K562 (cell line): ENCODE measurements at regions not wholly inside any gene's neighbourhood (a gene's known extent, or its start where the extent isn't known, plus 50 kb on each side); places are given as distances from the start of the nearest gene placed in this dataset.

ENCODE experiments used
- ATAC-seq: fragments of 200-7000 bp; cut with Tn5 transposase; 3 replicates; pipeline ENCODE4 v1.9.1; 2020; ENCODE audit warnings: moderate library complexity
- BruUV-seq: library from RNA; stranded (reverse); fragments of 400-500 nt; replicated peaks from 2 replicates; lab custom pipeline; 2021; lab: Mats Ljungman, UMichigan
- CTCF ChIA-PET: fragments of 300-600 bp; formaldehyde crosslinking; extraction: SDS; loops from one replicate; lab custom pipeline; 2021; ENCODE audit warnings: low intra/inter-chr PET ratio; lab: Yijun Ruan, JAX
- POLR2A ChIA-PET: fragments of 300-600, 350-650 bp; sonication (Branson Sonifier 250); formaldehyde crosslinking; extraction: SDS; loops from one replicate; lab custom pipeline; 2021; ENCODE audit warnings: antibody characterized with exemption, inconsistent platforms; lab: Yijun Ruan, JAX
- DNase-seq, 4 experiments: peaks; one replicate each; pipeline versions ENCODE4 v3.0.0 to v3.0.0-alpha.2; 2011 to 2018; ENCODE audit warnings: low spot score in 3 of 4, mixed read lengths in 3 of 4; ENCODE audit errors: extremely low read depth in 1 of 4
- FAIRE-seq: peaks from 2 replicates; lab custom pipeline; 2011; peaks lifted over from hg19 to GRCh38; lab: Jason Lieb, UNC
- H2AFZ ChIP-seq: 2 replicates; pipeline ENCODE4 v1.6.0; 2011; ENCODE audit warnings: low read depth, low read length, control low read depth, inconsistent platforms
- H3K27ac ChIP-seq: fragments of 200-600 bp; 3 replicates; pipeline ENCODE4 v1.8.0; 2011; ENCODE audit warnings: low read depth, mild to moderate bottlenecking, control low read depth, inconsistent platforms, low read length, moderate library complexity, mixed read lengths; ENCODE audit errors: extremely low read depth
- H3K27me3 ChIP-seq, 2 experiments: fragments of 300-600 bp in 1 of 2; 2 replicates in 1 of 2; 3 replicates in 1 of 2; pipeline versions ENCODE4 v1.6.0 to v1.8.0; 2011; ENCODE audit warnings: inconsistent platforms in 2 of 2, low read length in 2 of 2, mild to moderate bottlenecking in 1 of 2, mixed read lengths in 1 of 2, moderate library complexity in 1 of 2; ENCODE audit not compliant: control insufficient read depth in 2 of 2, insufficient read depth in 2 of 2
- H3K36me3 ChIP-seq: fragments of 300-600 bp; 3 replicates; pipeline ENCODE4 v1.8.0; 2011; ENCODE audit warnings: mild to moderate bottlenecking, low read length, inconsistent platforms; ENCODE audit not compliant: control insufficient read depth, insufficient read depth
- H3K4me1 ChIP-seq, 2 experiments: fragments of 200-600 bp in 1 of 2; replicated peaks in 1 of 2; 2 replicates in 1 of 2; 3 replicates in 1 of 2; pipeline versions ENCODE4 v1.5.1 to v1.8.0; 2011; ENCODE audit warnings: inconsistent platforms in 2 of 2, low read length in 2 of 2, mild to moderate bottlenecking in 1 of 2, mixed read lengths in 1 of 2, moderate library complexity in 1 of 2; ENCODE audit not compliant: control insufficient read depth in 2 of 2, insufficient read depth in 2 of 2
- H3K4me2 ChIP-seq: 2 replicates; pipeline ENCODE4 v1.6.1; 2011; ENCODE audit warnings: low read length, control low read depth, inconsistent platforms, mixed read lengths; ENCODE audit not compliant: insufficient read depth
- H3K4me3 ChIP-seq: fragments of 200-600 bp; sonication (generic), shearing (Covaris generic); 2 replicates; pipeline ENCODE4 v1.5.1; 2016; ENCODE audit warnings: control low read depth, inconsistent platforms
- H3K79me2 ChIP-seq: fragments of 200-600 bp; 3 replicates; pipeline ENCODE4 v1.8.0; 2011; ENCODE audit warnings: low read length, inconsistent platforms; ENCODE audit not compliant: control insufficient read depth, insufficient read depth
- H3K9ac ChIP-seq, 2 experiments: 2 replicates each; pipeline versions ENCODE4 v1.6.0 to v1.6.1; 2011; ENCODE audit warnings: low read depth in 2 of 2, low read length in 2 of 2, control low read depth in 1 of 2, inconsistent platforms in 1 of 2, mild to moderate bottlenecking in 1 of 2, mixed read lengths in 1 of 2; ENCODE audit not compliant: insufficient read depth in 1 of 2
- H3K9me1 ChIP-seq: one replicate; pipeline ENCODE4 v1.6.0; 2011; ENCODE audit warnings: inconsistent platforms, mild to moderate bottlenecking, low read length, moderate library complexity; ENCODE audit not compliant: control insufficient read depth, insufficient read depth
- H3K9me3 ChIP-seq: replicated peaks from 2 replicates; pipeline ENCODE4 v1.5.1; 2011; ENCODE audit warnings: low read depth, low read length, inconsistent platforms; ENCODE audit not compliant: control insufficient read depth, insufficient read depth
- H4K20me1 ChIP-seq: replicated peaks from 2 replicates; pipeline ENCODE4 v1.6.1; 2011; ENCODE audit warnings: low read length, inconsistent platforms, mixed read lengths; ENCODE audit not compliant: control insufficient read depth, insufficient read depth
- MAFG ChIP-seq: fragments of 450-650 bp; conservative IDR thresholded peaks from 2 replicates; pipeline ENCODE4 v1.6.1; 2016; ENCODE audit warnings: missing genetic modification characterization, missing compliant biosample characterization
- ZNF165 ChIP-seq: fragments of 250-450 bp; sonication (Bioruptor Pico); IDR thresholded peaks from 2 replicates; pipeline ENCODE4 v1.4.0; 2020; ENCODE audit warnings: borderline replicate concordance
- ZNF197 ChIP-seq: fragments of 200-800 bp; sonication (Bioruptor generic); IDR thresholded peaks from 2 replicates; pipeline ENCODE4 v1.6.1; 2016; ENCODE audit warnings: low read depth, missing genetic modification characterization, missing compliant biosample characterization
- WGBS: fragments of 100-300 bp; shearing (Covaris generic); methylation state at CpG from one replicate; pipeline ENCODE4 v1.1.6; 2016; ENCODE audit warnings: low coverage, mixed read lengths; ENCODE audit not compliant: insufficient coverage; ENCODE audit errors: missing lambda C conversion rate; 5-methylcytosine and 5-hydroxymethylcytosine counted together
- in situ Hi-C: fragments of 300-500 bp; cut with MboI; formaldehyde crosslinking; loops from 4 replicates; pipeline ENCODE4 v1.15.0; 2018; ENCODE audit warnings: inconsistent platforms, mixed read lengths
- intact Hi-C: fragments of 100-400 bp; cut with micrococcal nuclease; formaldehyde crosslinking; loops from 2 replicates; pipeline ENCODE4 v1.14.2; 2022
- TF ChIP-seq, protein P1 (sequence below): fragments of 150-350 bp; IDR thresholded peaks from 2 replicates; pipeline ENCODE4 v1.6.1; 2014; ENCODE audit warnings: low read depth, mild to moderate bottlenecking, low read length, borderline replicate concordance
- TF ChIP-seq, protein P2 (sequence below), 3 experiments: fragments of 200-800 bp in 1 of 3; fragments of 250-450 bp in 1 of 3; fragments of 450-650 bp in 1 of 3; sonication (Bioruptor Pico) in 1 of 3; sonication (Bioruptor generic) in 1 of 3; formaldehyde crosslinking in 1 of 3; IDR thresholded peaks; 2 replicates each; pipeline versions ENCODE4 v1.6.1 to v1.8.0; 2016 to 2022; ENCODE audit warnings: mild to moderate bottlenecking in 2 of 3, missing genetic modification characterization in 2 of 3, missing compliant biosample characterization in 1 of 3, moderate library complexity in 1 of 3

DNA sequence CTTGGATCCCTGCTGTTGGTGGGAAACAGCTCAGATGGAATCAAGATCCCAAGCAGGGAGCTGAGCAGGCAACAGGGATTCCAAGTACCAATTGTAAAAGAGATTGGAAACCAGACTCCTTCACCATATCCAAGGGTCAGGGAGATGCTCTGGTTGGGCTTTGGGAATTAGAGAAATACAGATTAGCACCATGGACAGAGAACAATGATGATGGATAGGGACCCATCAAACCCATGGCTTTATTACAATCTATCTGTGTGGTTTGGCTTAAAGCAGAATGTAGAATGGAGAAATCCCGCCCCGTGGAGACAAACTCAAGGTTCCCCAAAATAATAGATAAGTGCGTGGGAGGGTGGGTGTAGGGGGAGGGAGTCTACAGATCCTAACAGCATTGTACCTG lies 120.7 kb upstream of the CSF3R start (continued):
- TF ChIP-seq, protein P1, sequence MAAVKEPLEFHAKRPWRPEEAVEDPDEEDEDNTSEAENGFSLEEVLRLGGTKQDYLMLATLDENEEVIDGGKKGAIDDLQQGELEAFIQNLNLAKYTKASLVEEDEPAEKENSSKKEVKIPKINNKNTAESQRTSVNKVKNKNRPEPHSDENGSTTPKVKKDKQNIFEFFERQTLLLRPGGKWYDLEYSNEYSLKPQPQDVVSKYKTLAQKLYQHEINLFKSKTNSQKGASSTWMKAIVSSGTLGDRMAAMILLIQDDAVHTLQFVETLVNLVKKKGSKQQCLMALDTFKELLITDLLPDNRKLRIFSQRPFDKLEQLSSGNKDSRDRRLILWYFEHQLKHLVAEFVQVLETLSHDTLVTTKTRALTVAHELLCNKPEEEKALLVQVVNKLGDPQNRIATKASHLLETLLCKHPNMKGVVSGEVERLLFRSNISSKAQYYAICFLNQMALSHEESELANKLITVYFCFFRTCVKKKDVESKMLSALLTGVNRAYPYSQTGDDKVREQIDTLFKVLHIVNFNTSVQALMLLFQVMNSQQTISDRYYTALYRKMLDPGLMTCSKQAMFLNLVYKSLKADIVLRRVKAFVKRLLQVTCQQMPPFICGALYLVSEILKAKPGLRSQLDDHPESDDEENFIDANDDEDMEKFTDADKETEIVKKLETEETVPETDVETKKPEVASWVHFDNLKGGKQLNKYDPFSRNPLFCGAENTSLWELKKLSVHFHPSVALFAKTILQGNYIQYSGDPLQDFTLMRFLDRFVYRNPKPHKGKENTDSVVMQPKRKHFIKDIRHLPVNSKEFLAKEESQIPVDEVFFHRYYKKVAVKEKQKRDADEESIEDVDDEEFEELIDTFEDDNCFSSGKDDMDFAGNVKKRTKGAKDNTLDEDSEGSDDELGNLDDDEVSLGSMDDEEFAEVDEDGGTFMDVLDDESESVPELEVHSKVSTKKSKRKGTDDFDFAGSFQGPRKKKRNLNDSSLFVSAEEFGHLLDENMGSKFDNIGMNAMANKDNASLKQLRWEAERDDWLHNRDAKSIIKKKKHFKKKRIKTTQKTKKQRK = no peak
- TF ChIP-seq, all 486 proteins: peak for 6

DNA sequence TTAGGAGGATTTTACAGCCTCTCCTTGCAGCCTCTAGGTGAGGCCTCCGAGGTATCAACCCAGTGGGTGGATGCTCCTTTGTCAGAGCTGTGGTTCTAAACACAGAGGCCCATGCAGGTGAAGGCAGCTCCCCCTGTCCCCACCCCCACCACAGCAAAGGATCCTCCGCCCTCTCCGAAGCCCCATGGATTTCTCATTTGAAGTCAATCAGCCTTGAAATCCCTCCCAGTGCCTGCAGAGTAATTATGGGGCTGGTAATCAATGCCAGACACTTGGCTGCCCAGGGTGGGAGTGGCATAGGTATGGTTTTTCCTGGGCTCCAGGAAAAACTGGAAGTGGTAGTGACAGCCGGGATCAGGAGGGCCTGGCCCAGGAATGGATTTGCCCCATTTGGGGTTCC lies 119.5 kb upstream of the CSF3R start:
- no peak overlapping the region for H3K4me2 ChIP-seq
- TF ChIP-seq ZNF165 = no peak
- TF ChIP-seq MAFG (tag) = no peak
- TF ChIP-seq, protein P2, sequence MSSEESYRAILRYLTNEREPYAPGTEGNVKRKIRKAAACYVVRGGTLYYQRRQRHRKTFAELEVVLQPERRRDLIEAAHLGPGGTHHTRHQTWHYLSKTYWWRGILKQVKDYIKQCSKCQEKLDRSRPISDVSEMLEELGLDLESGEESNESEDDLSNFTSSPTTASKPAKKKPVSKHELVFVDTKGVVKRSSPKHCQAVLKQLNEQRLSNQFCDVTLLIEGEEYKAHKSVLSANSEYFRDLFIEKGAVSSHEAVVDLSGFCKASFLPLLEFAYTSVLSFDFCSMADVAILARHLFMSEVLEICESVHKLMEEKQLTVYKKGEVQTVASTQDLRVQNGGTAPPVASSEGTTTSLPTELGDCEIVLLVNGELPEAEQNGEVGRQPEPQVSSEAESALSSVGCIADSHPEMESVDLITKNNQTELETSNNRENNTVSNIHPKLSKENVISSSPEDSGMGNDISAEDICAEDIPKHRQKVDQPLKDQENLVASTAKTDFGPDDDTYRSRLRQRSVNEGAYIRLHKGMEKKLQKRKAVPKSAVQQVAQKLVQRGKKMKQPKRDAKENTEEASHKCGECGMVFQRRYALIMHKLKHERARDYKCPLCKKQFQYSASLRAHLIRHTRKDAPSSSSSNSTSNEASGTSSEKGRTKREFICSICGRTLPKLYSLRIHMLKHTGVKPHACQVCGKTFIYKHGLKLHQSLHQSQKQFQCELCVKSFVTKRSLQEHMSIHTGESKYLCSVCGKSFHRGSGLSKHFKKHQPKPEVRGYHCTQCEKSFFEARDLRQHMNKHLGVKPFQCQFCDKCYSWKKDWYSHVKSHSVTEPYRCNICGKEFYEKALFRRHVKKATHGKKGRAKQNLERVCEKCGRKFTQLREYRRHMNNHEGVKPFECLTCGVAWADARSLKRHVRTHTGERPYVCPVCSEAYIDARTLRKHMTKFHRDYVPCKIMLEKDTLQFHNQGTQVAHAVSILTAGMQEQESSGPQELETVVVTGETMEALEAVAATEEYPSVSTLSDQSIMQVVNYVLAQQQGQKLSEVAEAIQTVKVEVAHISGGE (CRISPR knock-in tag; IDR thresholded peaks at IDR 0.05) = no peak
- no peak for TF ChIP-seq ZNF197 (CRISPR knock-in tag)
- H3K27ac ChIP-seq = no peak overlapping the region
- in situ Hi-C loops = no loop called here
- no TSS peak for BruUV-seq
- FAIRE-seq (no peak), ATAC-seq (no peak), DNase-seq (no peak)
- H3K4me3 ChIP-seq = no peak overlapping the region
- ChIA-PET CTCF (no interaction called here), POLR2A (no interaction called here)
- H3K9ac ChIP-seq = no peak overlapping the region
- WGBS = 0% methylated on average over 4 of the region's 4 CpGs
- H3K9me3 ChIP-seq = no peaks in the 10 kb centered on the region
- peaks cover 0 to 10% of the 10 kb centered on the region in 2 experiments; a peak in 1 of 5 replicates for H3K27me3 ChIP-seq
- no peaks in the 10 kb centered on the region for H3K79me2 ChIP-seq
- H4K20me1 ChIP-seq = peaks cover 4% of the 10 kb centered on the region; the same call in 1 of the 2 replicates
- H3K4me1 ChIP-seq = no peaks in the 10 kb centered on the region
- intact Hi-C loops = no loop called here
- no peaks in the 10 kb centered on the region for H3K36me3 ChIP-seq
- no peak overlapping the region for H2AFZ ChIP-seq
- no peaks in the 10 kb centered on the region for H3K9me1 ChIP-seq
